Tibial nerve (tissue), 4 donors: ENCODE measurements at regions not wholly inside any gene's neighbourhood (a gene's known extent, or its start where the extent isn't known, plus 50 kb on each side); places are given as distances from the start of the nearest gene placed in this dataset.

ENCODE experiments used
- DNase-seq, 2 donors: peaks; one replicate each; pipeline ENCODE4 v3.0.0-alpha.2; 2019; ENCODE audit warnings: low spot score in 2 of 2
- H3K27ac ChIP-seq, 4 donors: fragments of 200-600 bp; sonication (generic) in 3 of 4; one replicate each; pipeline ENCODE4 v1.5.1; 2017 to 2019; ENCODE audit warnings: mild to moderate bottlenecking in 1 of 4
- H3K27me3 ChIP-seq, 2 donors: fragments of 200-600 bp; sonication (generic) in 1 of 2; one replicate each; pipeline versions ENCODE4 v1.5.1 to v1.6.0; 2017 to 2019
- H3K36me3 ChIP-seq, 3 donors: fragments of 200-600 bp; sonication (generic); one replicate each; pipeline ENCODE4 v1.5.1; 2018 to 2019
- H3K4me1 ChIP-seq, 4 donors: fragments of 200-600 bp; sonication (generic) in 3 of 4; one replicate each; pipeline ENCODE4 v1.5.1; 2017 to 2019
- H3K4me3 ChIP-seq, 4 donors: fragments of 200-600 bp; sonication (generic) in 3 of 4; one replicate each; pipeline ENCODE4 v1.5.1; 2017 to 2019; ENCODE audit warnings: mild to moderate bottlenecking in 1 of 4, moderate library complexity in 1 of 4
- H3K9me3 ChIP-seq, 4 donors: fragments of 200-600 bp; sonication (generic) in 3 of 4; one replicate each; pipeline ENCODE4 v1.5.1; 2017 to 2019
- CTCF ChIP-seq, 5 experiments: fragments of 200-600 bp in 3 of 5; fragments of 450-650 bp in 2 of 5; sonication (generic) in 3 of 5; IDR thresholded peaks; one replicate each; pipeline ENCODE4 v1.5.1; 2016 to 2019; ENCODE audit warnings: antibody characterized with exemption in 5 of 5, mild to moderate bottlenecking in 3 of 5, moderate library complexity in 2 of 5
- EP300 ChIP-seq, 2 donors: sonication (generic); formaldehyde crosslinking; IDR thresholded peaks; one replicate each; pipeline ENCODE4 v1.6.1; 2017; ENCODE audit warnings: antibody characterized with exemption in 2 of 2, mild to moderate bottlenecking in 1 of 2
- POLR2A ChIP-seq, 2 donors: fragments of 450-650 bp; IDR thresholded peaks; one replicate each; pipeline ENCODE4 v1.6.1; 2017; ENCODE audit warnings: antibody characterized with exemption in 2 of 2, mild to moderate bottlenecking in 2 of 2, moderate library complexity in 2 of 2
- WGBS, 2 donors: methylation state at CpG; one replicate each; pipeline ENCODE4 v1.1.5; 2018; 5-methylcytosine and 5-hydroxymethylcytosine counted together

DNA sequence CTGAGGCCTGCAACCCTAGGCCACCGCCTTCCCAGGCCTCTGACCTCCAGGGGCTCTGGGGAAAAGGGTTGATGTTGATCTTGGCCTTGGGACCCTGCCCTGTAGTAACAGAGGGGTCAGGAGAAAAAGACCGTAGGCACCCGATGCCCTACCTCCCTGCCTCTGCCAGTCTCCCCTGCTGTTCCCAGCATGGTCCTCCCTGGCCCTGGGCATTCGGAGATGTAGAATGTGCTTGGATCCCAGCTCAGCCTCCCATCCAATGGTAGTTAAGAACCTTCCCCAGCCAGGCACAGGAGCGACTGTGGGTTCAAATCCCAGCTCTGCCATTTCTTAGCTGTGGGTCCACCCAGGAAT, 72.0 kb upstream of the TARDBP start:
- WGBS, 2 donors: 76 to 80% methylated on average over 5 of the region's 5 CpGs
- Histone ChIP-seq H3K27ac (no peak overlapping the region), H3K9me3 (no peaks in the 10 kb centered on the region), H3K4me1 (peaks cover 0 to 45% (median 8%) of the 10 kb centered on the region in 4 donors), H3K27me3 (peaks cover 0 to 4% of the 10 kb centered on the region in 2 donors), H3K36me3 (no peaks in the 10 kb centered on the region), H3K4me3 (no peak overlapping the region)
- TF ChIP-seq CTCF (IDR thresholded peaks at IDR 0.05): no peak
- no peak for DNase-seq

DNA sequence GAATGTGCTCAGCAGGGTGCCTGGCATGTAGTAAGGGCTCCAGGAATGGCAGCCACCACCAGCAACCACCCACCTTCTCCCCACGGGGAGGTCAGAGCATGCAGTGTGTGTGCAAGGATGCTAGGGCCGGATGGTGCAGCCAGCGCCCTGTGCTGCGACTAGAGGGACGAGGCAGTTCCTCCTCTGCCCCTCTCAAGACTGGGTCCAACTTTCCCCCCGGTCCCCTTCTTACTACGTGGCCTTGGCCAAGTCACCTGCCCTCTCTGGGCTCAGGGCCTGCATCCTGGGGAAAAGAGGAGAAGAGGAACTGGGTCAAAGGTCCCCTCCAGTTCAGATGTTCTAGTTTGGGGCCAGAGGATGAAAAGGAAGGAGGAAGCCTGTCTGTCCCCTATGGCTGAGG, 71.6 kb upstream of the TARDBP start:
- H3K9me3 ChIP-seq: no peaks in the 10 kb centered on the region
- DNase-seq: no peak
- no peak overlapping the region for H3K27ac ChIP-seq
- peaks cover 0 to 4% of the 10 kb centered on the region in 2 donors for H3K27me3 ChIP-seq
- TF ChIP-seq CTCF (IDR thresholded peaks at IDR 0.05) (no peak), POLR2A (IDR thresholded peaks at IDR 0.05) (no peak), EP300 (IDR thresholded peaks at IDR 0.05) (no peak)
- no peak overlapping the region for H3K4me3 ChIP-seq
- no peaks in the 10 kb centered on the region for H3K36me3 ChIP-seq
- H3K4me1 ChIP-seq: peaks cover 0 to 46% (median 8%) of the 10 kb centered on the region in 4 donors
- WGBS, 2 donors: 85 to 92% methylated on average over 7 of the region's 7 CpGs

GRCh38 chr1:10941891-10942541, 70.4 kb upstream of the TARDBP start:
- no peak overlapping the region for H3K27ac ChIP-seq
- peak; percentile 21 to 36 for DNase-seq
- no peak for TF ChIP-seq POLR2A (IDR thresholded peaks at IDR 0.05)
- no peak for TF ChIP-seq EP300 (IDR thresholded peaks at IDR 0.05)
- TF ChIP-seq CTCF (IDR thresholded peaks at IDR 0.05): peak; percentile 79 to 96 (median 88)
- H3K9me3 ChIP-seq: no peaks in the 10 kb centered on the region
- H3K36me3 ChIP-seq: no peaks in the 10 kb centered on the region
- peaks cover 0 to 49% (median 8%) of the 10 kb centered on the region in 4 donors for H3K4me1 ChIP-seq
- H3K4me3 ChIP-seq: peak overlapping the region in 1 of 4 donors; percentile 4
- 6 to 7% methylated on average over 19 to 21 of the region's 21 CpGs for WGBS, 2 donors
- peaks cover 0 to 4% of the 10 kb centered on the region in 2 donors for H3K27me3 ChIP-seq

- H3K36me3 ChIP-seq: no peaks in the 10 kb centered on the region
- H3K4me1 ChIP-seq: peaks cover 0 to 49% (median 8%) of the 10 kb centered on the region in 4 donors
- H3K4me3 ChIP-seq: no peak overlapping the region
- TF ChIP-seq EP300 (IDR thresholded peaks at IDR 0.05) (no peak), CTCF (IDR thresholded peaks at IDR 0.05) (no peak), POLR2A (IDR thresholded peaks at IDR 0.05) (no peak)
- H3K9me3 ChIP-seq: no peaks in the 10 kb centered on the region
- 82 to 85% methylated on average over 6 of the region's 6 CpGs for WGBS, 2 donors
- H3K27me3 ChIP-seq: peaks cover 0 to 4% of the 10 kb centered on the region in 2 donors
- no peak overlapping the region for H3K27ac ChIP-seq
- no peak for DNase-seq
Measured at GRCh38 chr1:10942542-10942912, 69.9 kb upstream of the TARDBP start.

- DNase-seq: no peak
- no peaks in the 10 kb centered on the region for H3K36me3 ChIP-seq
- WGBS, 2 donors: 67 to 80% methylated on average over 4 to 6 of the region's 7 CpGs
- peaks cover 0 to 4% of the 10 kb centered on the region in 2 donors for H3K27me3 ChIP-seq
- no peak for TF ChIP-seq POLR2A (IDR thresholded peaks at IDR 0.05)
- no peak for TF ChIP-seq EP300 (IDR thresholded peaks at IDR 0.05)
- no peak for TF ChIP-seq CTCF (IDR thresholded peaks at IDR 0.05)
- H3K4me1 ChIP-seq: peaks cover 0 to 49% (median 8%) of the 10 kb centered on the region in 4 donors
- no peaks in the 10 kb centered on the region for H3K9me3 ChIP-seq
- no peak overlapping the region for H3K27ac ChIP-seq
- H3K4me3 ChIP-seq: no peak overlapping the region
Measured at GRCh38 chr1:10943041-10943440, 69.4 kb upstream of the TARDBP start.
